HL-60 (cell line): ENCODE measurements at regions not wholly inside any gene's neighbourhood (a gene's known extent, or its start where the extent isn't known, plus 50 kb on each side); places are given as distances from the start of the nearest gene placed in this dataset.

ENCODE experiments used
- GABPA ChIP-seq: IDR thresholded peaks from 2 replicates; pipeline ENCODE4 v1.6.1; 2012; ENCODE audit warnings: low read depth
- POLR2AphosphoS5 ChIP-seq: IDR thresholded peaks from 2 replicates; pipeline ENCODE4 v1.6.1; 2012; ENCODE audit warnings: low read depth
- SPI1 ChIP-seq: IDR thresholded peaks from 2 replicates; pipeline ENCODE4 v1.6.1; 2012; ENCODE audit warnings: low read depth, mild to moderate bottlenecking, borderline replicate concordance
- TF ChIP-seq, protein P1 (sequence below): IDR thresholded peaks from one replicate; pipeline ENCODE4 v1.5.1; 2011; ENCODE audit warnings: low read length, control low read depth, inconsistent platforms; ENCODE audit not compliant: insufficient read depth
- TF ChIP-seq, protein P2 (sequence below): IDR thresholded peaks from 2 replicates; pipeline ENCODE4 v1.6.1; 2012; ENCODE audit warnings: low read depth; ENCODE audit not compliant: insufficient replicate concordance

DNA sequence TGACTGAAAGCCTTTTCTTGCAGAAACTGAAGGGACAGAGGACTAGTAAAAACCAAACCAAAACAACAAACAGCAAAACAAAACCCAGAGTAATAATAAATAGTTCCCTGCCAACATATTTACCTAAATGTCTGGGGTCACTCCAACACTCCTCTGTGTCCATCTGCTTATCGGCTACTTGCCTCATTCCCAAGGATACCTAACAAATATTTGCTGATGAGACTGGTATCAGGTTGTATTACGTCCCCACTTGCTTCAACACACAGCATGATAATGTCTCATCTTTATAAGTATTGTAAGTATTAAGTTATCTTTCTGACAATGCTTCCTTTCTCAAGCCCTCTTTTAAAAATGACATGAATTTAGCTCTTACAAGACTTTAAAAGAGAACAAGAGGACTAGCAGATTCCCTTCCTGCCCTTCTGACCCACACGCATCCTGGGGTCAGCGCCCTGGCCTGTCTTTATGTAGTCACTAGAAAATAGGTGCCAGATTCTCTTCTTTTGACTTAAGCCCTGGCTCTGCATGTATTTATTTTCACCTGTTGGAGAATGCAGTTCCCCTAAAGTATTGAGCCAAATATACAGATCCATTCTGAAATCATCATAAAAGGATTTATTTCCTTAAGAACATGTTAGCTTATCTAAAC is 110.2 kb downstream of the SEM1 start:
- no peak for TF ChIP-seq POLR2AphosphoS5
- TF ChIP-seq, protein P1, sequence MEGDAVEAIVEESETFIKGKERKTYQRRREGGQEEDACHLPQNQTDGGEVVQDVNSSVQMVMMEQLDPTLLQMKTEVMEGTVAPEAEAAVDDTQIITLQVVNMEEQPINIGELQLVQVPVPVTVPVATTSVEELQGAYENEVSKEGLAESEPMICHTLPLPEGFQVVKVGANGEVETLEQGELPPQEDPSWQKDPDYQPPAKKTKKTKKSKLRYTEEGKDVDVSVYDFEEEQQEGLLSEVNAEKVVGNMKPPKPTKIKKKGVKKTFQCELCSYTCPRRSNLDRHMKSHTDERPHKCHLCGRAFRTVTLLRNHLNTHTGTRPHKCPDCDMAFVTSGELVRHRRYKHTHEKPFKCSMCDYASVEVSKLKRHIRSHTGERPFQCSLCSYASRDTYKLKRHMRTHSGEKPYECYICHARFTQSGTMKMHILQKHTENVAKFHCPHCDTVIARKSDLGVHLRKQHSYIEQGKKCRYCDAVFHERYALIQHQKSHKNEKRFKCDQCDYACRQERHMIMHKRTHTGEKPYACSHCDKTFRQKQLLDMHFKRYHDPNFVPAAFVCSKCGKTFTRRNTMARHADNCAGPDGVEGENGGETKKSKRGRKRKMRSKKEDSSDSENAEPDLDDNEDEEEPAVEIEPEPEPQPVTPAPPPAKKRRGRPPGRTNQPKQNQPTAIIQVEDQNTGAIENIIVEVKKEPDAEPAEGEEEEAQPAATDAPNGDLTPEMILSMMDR = no peak
- TF ChIP-seq, protein P2, sequence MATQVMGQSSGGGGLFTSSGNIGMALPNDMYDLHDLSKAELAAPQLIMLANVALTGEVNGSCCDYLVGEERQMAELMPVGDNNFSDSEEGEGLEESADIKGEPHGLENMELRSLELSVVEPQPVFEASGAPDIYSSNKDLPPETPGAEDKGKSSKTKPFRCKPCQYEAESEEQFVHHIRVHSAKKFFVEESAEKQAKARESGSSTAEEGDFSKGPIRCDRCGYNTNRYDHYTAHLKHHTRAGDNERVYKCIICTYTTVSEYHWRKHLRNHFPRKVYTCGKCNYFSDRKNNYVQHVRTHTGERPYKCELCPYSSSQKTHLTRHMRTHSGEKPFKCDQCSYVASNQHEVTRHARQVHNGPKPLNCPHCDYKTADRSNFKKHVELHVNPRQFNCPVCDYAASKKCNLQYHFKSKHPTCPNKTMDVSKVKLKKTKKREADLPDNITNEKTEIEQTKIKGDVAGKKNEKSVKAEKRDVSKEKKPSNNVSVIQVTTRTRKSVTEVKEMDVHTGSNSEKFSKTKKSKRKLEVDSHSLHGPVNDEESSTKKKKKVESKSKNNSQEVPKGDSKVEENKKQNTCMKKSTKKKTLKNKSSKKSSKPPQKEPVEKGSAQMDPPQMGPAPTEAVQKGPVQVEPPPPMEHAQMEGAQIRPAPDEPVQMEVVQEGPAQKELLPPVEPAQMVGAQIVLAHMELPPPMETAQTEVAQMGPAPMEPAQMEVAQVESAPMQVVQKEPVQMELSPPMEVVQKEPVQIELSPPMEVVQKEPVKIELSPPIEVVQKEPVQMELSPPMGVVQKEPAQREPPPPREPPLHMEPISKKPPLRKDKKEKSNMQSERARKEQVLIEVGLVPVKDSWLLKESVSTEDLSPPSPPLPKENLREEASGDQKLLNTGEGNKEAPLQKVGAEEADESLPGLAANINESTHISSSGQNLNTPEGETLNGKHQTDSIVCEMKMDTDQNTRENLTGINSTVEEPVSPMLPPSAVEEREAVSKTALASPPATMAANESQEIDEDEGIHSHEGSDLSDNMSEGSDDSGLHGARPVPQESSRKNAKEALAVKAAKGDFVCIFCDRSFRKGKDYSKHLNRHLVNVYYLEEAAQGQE = no peak
- TF ChIP-seq GABPA = no peak
- TF ChIP-seq SPI1 = no peak
